Right hindlimb (tissue), 1 donor: ENCODE measurements at regions not wholly inside any gene's neighbourhood (a gene's known extent, or its start where the extent isn't known, plus 50 kb on each side); places are given as distances from the start of the nearest gene placed in this dataset.
"Not testable (repeated sequence)": the region's sequence is repeated elsewhere in the genome, so short reads cannot be mapped to it uniquely, and the experiment has no call there.

Experiments used
- DNase-seq: peaks from one replicate; pipeline ENCODE4 v3.0.0-alpha.2; 2018

DNA sequence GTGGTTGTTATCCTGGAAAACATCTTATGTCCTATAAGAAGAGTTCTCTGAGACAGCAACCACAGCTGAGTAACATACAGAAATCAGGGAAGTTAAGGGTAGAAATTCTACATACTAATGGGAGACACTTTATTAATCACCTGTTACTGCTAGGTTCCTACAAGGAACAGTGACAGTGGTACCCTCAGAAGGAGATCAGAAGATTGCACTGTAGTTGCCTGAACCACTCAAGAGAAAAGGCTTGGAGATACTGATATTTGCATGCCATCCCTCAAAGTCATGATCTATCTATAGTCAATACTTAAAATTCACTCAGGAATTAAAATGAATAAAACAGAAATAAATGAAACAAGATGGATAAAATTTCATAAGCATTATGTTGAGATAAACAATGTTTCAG lies 136.0 kb downstream of the LMLN start:
- no peak for DNase-seq

DNA sequence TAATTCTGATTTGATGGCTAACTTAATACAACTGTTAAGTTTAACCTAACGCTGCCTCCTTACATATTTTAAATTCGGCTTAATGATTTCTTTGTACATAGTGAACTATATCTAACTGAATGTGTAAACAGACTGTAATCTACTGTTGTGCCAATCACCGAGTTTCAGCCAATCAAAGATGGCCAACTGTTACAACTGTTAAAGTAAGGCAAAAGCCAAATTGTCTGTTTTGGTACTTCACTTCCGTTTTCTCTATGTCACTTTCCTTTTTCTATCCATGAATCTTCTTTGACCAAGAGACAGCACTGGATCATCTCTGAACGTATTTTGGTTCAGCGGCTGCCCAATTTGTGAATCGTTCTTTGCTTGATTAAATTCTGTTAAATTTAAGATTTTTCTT lies 137.0 kb downstream of the LMLN start:
- DNase-seq: no peak

DNA sequence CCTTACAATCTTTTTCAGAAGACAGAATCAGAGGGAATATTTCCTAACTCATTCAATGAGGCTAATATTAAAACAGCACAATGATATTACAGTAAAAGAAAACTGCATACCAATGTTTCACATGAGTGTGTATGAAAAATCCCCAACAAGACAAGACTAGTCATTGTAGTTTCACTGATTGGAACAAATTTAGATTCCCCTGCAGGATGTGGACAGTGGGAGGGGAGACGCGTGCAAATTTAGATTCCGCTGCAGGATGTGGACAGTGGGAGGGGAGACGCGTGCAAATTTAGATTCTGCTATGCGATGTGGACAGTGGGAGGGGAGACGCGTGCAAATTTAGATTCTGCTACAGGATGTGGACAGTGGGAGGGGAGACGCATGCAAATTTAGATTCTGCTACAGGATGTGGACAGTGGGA lies 138.7 kb downstream of the LMLN start:
- DNase-seq: not testable (repeated sequence)

DNA sequence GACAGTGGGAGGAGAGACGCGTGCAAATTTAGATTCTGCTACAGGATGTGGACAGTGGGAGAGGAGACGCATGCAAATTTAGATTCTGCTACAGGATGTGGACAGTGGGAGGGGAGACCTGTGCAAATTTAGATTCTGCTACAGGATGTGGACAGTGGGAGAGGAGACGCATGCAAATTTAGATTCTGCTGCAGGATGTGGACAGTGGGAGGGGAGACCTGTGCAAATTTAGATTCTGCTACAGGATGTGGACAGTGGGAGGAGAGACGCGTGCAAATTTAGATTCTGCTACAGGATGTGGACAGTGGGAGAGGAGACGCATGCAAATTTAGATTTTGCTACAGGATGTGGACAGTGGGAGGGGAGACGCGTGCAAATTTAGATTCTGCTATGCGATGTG lies 143.1 kb downstream of the LMLN start:
- DNase-seq: not testable (repeated sequence)

DNA sequence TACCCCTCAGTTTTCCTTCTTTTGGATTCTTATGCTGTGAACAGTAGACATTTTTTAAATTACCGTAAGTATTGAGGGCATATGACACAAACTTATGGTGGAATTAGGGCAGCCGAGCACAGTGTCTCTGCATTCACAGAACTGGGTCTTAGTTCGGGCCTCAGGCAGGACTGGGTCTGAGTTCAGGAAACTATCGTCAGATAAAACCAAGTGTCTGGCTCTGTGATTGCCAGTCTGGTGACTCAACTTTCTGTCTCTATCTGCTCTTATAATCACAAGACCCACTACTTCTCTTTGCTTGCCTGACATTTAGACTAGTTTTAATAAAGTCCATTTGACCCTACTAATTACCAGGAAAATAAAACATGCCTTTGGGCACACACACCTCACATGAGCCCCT lies 146.2 kb downstream of the LMLN start:
- no peak for DNase-seq

DNA sequence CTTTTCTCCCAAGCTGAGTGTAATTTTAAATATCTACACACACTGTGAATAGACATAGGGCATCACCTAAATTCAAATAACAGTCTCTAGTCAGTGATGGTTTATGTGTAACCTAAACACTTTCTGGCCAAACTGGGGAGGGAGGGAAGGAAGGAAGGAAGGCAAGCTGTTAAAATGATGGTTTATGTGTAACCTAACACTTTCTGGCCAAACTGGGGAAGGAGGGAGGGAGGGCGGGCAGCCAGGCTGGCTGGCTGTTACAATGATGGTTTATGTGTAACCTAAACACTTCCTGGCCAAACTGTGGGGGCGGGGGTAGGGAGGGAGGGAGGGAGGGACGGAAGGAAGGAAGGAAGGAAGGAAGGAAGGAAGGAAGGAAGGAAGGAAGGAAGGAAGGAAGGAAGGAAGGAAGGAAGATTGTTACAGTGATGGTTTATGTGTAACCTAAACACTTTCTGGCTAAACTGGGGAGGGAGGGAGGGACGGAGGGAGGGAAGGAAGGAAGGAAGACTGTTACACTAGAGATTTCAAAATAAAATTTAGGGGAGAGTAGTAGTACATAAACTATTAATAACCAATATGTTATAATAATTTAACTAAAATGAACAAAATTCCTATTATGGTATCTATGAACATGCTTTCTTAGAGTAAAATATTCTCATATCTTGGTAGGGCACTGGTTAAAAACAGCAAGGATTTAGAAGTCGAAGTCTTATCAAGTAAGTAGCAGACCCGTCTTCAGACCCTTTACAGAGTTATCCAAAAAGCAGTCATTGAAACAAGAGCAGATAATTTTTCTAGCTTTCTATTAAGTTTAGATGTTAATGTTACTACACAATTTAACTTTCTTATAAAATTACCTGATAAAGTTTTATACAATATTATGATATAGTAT lies 148.1 kb downstream of the LMLN start:
- DNase-seq: no peak

DNA sequence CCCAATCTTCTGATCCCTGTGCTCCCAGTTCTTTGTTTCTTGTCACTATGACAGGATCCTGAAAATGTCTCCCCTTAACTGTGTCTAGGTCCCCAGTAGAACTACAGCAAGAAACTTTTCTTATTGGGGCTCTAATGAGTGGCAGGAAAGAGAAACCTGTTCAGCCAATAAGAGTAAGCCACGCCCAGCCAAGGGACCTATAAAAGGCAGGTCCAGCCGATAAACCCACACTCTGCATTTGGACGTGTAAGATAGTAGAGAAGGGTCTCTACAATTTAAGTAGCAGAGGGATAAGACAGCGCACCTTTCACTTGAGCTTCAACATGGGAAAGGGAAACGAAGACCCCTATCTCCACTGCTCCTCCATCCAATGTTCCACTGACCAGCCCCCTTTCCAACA lies 149.9 kb downstream of the LMLN start:
- no peak for DNase-seq

DNA sequence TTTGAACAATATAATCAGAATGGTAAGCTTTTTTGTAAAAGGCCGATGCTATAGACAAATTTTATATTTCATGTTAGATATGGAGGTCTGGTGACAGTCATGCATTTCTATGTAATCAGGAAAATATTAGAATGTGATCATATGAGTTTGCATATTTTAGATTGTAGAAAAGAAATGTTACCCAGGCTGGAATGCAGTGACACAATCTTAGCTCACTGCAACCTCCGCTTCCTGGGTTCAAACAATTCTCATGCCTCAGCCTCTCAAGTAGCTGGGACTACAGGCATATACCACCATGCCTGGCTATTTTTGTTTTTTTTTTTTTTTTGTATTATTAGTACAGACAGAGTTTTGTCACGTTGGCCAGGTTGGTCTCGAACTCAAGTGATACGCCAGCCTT lies 152.0 kb downstream of the LMLN start:
- no peak for DNase-seq

DNA sequence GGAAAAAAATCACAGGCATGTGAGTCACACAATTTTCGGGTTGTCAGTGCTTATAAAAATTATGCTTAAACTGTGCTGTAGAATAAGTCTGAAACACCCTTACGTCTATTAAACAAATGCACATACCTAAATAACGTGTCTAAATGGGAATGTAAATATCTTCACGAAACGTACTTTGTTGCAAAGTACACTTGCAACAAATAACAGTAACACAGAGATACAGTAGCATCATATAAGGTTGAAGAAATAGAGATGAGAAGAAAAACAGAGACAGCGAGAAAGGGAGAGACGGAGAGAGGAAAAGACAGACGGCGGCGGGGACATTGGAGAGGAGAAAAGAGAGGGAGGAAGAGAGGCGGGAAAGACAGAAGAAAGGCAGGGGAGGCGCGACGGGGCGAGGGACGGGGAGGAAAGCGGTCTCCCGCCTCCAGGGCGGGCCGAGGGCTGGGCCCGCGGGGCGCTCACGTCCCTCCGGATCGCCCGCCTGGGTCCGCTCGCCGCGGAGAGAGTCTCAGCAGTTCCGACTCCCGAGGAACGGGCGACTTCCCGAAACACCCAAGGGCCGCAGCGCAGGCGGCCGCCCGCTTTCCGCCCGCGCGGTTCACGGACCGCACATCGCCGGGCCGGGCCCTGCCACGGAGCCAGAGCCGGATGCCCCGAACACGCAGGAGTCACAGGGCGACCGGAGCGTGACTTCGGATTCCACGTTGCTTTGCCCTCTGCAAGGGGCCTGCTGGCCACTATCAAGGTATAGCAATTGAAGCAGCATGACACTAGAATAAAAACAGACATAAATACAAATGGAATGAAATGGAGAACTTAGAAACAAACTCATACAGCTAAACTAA lies 153.4 kb downstream of the LMLN start:
- peak; percentile 36 for DNase-seq

DNA sequence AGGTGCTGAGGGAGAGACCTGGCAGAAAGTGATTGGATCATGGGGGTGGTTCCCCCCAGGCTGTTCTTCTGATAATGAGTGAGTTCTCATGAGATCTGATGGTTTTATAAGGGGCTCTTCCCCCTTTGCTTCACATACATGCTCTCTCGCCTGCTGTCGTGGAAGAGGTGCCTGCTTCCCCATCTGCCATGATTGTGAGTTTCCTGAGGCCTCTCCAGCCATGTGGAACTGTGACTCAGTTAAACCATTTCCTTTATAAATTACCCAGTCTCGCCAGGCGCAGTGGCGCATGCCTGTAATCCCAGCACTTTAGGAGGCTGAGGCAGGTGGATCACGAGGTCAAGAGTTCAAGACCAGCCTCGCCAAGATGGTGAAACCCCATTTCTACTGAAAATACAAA lies 154.5 kb downstream of the LMLN start:
- DNase-seq: not testable (repeated sequence)

DNA sequence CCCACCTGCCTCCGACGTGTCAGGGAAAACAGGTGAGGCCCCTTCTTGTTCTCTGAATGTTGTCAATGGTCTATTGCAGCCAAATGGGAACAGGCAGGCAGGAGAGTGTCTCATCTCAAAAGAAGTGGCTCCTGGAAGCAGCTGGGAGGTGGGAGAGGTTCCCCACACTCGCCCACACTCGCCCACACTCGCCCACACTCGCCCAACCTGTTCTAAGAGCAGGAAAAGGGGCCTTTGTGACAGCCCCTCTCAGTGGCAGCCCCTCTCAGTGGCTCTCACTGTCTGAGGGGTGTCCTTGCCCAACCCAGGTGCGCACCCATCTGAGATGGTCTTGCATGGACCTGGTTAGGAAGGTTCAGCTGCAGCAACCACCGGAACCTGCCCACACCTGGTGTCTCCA lies 162.2 kb downstream of the LMLN start:
- DNase-seq: not testable (repeated sequence)

DNA sequence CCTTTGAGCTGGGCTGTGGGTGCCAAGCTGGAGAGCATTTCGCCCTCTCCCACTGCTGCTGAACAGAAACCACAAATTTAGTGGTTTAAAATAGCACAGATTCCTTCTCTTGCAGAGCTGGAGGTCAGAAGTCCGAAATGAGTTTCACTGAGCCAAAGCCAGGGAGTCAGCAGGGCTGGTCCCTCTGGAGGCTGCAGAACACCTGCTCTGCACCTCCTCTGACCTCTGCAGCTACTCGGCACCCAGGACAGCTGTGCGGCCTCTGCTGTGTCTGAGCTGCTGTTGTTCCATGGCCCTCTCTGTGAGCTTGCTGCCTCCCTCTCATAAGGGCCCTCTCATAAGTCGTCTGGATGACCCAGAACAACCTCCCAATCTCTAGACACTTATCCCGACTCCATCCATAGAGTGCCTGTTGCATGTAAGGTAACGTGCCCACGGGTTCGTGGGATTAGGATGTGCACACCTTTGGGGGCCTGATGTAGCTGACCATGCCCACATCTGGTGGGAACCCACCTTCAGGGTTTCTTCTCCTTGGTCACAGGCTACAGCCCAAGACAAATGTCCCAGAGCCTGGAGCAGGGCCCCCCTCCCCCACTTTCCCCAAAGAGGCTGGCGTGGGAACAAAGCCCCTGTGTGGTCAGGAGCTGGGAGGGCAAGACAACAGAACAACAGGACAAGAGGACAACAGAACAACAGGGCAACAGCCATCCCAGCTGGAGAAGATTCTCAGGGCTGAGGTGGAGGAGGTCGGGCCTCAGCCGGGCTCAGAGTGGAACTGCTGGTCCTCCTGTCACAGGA lies 177.2 kb downstream of the LMLN start:
- DNase-seq: not testable (repeated sequence)

DNA sequence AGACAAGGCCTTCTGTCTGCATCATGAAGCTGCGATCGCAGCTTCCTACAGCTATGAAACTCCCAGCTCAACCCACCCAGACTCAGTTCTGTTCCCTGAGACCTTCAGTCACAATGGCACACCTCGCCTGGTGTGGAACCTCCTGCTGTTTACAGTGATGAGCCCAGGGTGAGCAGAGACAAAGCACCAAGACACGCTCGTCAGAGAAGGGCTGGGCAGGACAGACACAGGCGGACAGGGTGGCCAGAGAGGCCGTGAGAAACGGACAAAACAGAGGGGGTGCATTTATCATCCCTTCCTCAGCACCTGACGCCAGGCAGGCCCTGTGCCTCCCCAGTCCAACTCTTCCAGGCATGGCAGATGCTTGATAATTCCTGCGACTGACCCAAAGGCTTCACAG lies 178.2 kb downstream of the LMLN start:
- DNase-seq: not testable (repeated sequence)

DNA sequence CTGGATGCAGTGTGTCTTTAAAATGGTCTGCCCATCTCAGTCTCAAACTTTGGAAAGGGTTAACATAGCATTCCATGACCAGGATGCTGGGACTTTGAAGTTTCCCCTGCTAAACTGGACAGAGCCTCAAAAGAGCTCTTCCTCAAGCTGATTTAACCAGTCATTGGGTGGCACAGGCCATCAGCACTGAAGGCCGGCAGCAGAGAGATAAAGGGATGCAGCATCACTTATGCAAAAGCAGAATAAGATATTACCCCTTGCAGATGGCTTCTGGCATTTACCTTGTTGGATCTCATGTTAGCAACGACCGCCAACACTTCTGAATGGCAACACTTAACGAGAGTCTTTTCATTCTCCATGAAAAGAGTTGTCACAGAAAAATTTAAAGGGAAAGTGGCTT lies 179.0 kb downstream of the LMLN start:
- DNase-seq: not testable (repeated sequence)

DNA sequence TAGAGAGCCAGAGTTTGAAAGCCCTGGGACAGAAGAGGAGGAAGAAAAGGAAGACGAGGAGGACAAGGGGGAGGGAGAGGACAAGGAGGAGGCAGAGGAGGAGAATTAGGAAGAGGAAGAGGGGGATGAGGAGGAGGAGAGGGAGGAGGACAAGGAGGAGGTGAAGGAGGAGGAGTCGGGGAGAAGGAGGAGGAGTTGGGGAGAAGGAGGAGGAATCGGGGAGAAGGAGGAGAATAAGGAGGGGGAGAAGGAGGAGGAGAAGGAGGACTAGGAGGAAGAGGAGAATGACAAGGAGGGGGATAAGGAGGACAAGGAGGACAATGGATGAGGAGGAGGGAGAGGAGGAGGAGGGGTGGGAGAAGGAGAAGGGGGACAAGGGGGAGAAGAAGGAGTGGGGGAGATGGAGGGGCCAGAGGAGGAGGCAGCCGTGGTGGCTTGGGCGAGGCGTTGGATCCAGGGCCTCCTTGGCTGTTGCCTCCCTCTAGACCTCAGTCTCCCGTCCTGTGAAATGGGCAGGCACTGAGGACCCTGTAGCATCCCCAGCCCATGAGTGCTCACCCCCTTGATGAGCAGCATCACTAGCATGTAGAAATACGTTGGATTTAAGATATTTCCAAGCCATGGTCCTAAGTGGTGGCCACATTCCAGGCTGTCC lies 179.6 kb downstream of the LMLN start:
- not testable (repeated sequence) for DNase-seq

DNA sequence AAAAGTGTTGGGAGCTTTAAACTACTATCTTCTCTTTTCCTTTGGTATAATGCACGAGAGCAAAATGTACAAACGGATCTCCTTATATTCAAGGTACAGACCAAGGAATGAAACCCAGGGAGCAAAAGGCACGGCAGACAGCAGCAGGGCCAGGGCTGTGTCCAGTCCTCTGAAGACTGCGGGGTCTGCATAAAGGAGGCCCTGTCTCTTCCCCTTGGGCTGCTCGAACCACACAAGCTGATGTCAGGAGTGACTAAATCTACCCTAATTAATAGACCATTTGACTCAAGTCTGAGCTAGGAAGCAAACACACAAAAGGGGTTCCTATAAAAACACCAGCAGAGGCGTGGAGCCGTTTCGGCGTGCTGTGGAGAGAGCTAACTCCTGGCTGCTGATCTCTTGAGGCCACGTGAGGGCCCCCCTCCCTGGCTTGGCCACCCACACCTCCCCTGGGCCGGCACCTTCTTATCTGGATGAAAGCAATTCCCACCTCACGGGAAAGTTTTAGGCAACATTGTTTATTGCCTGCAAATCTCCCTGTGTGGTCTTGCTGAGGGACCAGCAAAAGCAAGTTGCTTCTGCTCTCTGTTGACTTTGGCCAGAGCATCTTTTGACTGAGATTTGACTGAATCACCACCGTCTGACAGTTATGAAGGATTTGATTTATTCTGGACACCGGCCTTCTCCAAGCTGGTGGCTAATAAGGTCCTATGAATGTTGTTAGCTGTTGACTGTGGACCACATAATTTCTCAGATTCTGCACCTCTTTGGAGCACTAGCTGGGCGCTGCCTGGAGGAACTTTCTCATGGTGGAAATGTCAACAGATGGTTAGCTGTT lies 183.5 kb downstream of the LMLN start:
- not testable (repeated sequence) for DNase-seq

DNA sequence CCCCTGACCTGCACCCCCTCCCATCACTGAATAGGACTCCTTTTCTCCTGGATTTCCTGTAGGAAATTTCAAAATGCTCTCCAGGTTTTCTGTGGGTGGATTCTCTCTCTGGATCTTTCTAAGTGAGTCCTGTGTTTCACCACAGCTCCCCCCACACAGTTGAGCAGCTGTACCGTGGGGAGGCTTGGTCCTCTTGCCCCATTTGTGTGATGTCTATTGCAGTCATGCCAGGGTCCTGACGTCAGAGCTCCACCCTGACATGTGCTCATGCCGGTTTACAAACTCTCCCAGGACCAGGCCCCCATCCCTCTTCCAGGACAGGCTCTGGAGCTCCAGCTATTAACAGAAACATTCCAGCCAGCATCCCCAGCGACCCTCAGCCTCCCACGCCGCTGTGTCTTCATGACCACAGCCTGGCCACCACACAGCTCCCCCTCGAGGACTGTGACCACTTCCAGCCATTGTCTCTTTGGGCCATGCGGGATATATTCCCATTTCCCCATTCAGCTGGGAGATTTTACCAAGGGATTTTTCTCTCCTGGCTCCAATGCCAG lies 185.3 kb downstream of the LMLN start:
- peak; percentile 79 for DNase-seq

DNA sequence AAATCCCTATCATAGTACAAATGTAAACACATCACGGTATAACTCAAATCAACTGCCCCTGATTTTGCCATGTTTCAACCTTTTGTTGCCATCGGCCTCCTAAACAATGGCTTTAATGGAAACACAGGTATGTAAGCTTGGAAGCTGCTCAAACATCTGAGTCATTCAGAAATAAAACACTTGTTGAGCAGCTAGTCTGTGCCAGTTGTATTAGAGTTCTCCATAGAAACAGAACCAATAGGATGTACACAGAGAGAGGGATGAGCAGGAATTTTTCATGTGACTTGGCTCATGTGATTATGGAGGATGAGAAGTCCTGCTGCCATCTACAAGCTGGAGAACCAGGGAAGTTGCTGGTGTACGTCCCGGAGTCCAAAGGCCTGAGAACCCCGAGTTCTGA lies 186.1 kb downstream of the LMLN start:
- not testable (repeated sequence) for DNase-seq

DNA sequence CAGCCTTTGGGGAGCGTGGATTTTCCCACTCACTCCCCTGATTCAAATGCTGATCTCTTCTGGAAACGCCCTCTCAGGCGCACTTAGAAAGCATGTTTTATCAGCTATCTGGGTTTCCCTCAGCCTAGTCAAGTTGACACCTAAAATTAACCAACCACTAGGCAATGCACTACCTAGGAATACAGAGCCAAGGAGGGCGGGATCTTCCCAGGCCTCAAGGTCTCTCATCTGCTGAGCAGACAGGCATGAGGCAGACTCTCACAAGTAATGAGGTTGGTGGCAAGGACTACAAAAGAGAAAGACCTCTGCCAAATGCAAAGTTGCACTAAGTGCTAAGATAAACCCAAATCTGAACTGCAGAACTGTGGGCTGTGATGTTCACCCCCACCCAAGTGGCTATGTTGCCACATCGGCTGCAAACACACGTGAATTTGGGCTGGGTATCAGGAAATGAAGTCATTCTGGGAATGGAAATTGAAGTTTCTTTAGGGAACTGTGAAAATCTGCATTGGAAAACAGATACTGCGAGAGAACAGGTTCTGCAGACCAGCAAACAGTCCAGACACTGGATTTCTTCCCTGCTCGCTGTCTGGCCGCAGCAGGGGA lies 186.6 kb downstream of the LMLN start:
- DNase-seq: not testable (repeated sequence)

DNA sequence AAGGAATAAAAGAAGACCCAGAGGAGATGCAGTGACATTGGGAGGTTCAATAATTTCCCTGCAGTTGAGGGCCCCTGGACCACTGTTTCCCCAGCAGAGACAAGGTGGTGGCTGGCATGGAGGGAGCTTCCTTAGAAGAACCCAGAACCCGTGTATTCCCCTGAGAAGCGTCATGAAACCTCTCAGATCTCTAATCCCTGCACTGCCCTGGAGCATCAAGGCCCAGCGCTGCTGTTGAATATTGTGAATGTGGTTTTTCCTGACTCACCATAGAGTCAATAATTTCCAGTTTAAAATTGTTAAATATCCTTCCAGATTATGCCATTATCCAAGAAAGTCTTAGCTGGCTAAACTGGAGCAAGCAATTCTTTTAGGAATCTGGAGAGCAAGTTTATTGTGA lies 187.2 kb downstream of the LMLN start:
- DNase-seq: not testable (repeated sequence)

DNA sequence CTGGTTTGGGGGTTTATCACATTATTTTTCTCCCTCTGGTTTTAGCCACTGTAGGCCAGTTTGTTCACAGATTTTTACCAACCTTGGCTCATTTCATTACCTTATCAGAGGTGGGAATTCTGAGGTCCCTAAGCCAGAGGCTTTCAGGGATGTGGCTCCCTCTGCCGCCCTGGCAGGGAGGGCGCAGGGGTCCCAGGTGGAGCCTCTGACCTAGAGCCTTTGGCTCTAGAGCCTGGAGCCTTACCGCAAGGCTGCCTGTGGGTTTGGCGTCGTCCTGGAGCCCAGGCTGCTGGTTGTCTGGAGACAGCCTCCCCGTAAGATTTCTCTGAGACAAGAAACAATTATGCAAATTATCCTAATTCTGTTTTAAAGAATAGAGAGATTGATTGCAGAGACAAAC lies 188.0 kb downstream of the LMLN start:
- DNase-seq: not testable (repeated sequence)
